GM10266 (cell line): ENCODE measurements at regions not wholly inside any gene's neighbourhood (a gene's known extent, or its start where the extent isn't known, plus 50 kb on each side); places are given as distances from the start of the nearest gene placed in this dataset.

Source experiments
- DNase-seq: peaks from one replicate; pipeline ENCODE4 v3.0.0; 2012; ENCODE audit errors: extremely low spot score
- CTCF ChIP-seq: IDR thresholded peaks from 2 replicates; pipeline ENCODE4 v1.5.1; 2012; ENCODE audit warnings: mild to moderate bottlenecking, low read depth; ENCODE audit not compliant: control insufficient read depth, insufficient read depth; ENCODE audit errors: missing control alignments

- no peak for DNase-seq
- TF ChIP-seq CTCF = no peak
Observed at GRCh38 chr20:48317578-48317977, 510.2 kb downstream of the PREX1 start.

- DNase-seq = no peak
- no peak for TF ChIP-seq CTCF
Observed at GRCh38 chr20:48314925-48315592, 512.7 kb downstream of the PREX1 start.

GRCh38 chr20:48313324-48313723 is 514.5 kb downstream of the PREX1 start:
- TF ChIP-seq CTCF = no peak

GRCh38 chr20:48311956-48312355 is 515.8 kb downstream of the PREX1 start:
- no peak for TF ChIP-seq CTCF

More at GRCh38 chr20:48313324-48313723, 514.5 kb downstream of the PREX1 start:
- no peak for DNase-seq

GRCh38 chr20:48310305-48310704 is 517.5 kb downstream of the PREX1 start:
- TF ChIP-seq CTCF = no peak
- no peak for DNase-seq

More at GRCh38 chr20:48311956-48312355, 515.8 kb downstream of the PREX1 start:
- no peak for DNase-seq

- TF ChIP-seq CTCF = no peak
Observed at GRCh38 chr20:48309293-48309692, 518.5 kb downstream of the PREX1 start.

GRCh38 chr20:48308882-48309281 is 518.9 kb downstream of the PREX1 start:
- no peak for DNase-seq
- TF ChIP-seq CTCF = no peak

More at GRCh38 chr20:48309293-48309692, 518.5 kb downstream of the PREX1 start:
- DNase-seq = no peak
